Gastrocnemius medialis (tissue), 4 donors: ENCODE measurements at regions not wholly inside any gene's neighbourhood (a gene's known extent, or its start where the extent isn't known, plus 50 kb on each side); places are given as distances from the start of the nearest gene placed in this dataset.
"Not testable (repeated sequence)": the region's sequence is repeated elsewhere in the genome, so short reads cannot be mapped to it uniquely, and the experiment has no call there.

ENCODE experiments used
- POLR2A ChIP-seq, 2 donors: fragments of 450-650 bp; IDR thresholded peaks; one replicate each; pipeline ENCODE4 v1.6.1; 2017; ENCODE audit warnings: antibody characterized with exemption in 2 of 2, mild to moderate bottlenecking in 2 of 2, moderate library complexity in 2 of 2
- TF ChIP-seq, protein P1 (sequence below), 5 experiments: fragments of 450-650 bp in 3 of 5; fragments of 200-600 bp in 2 of 5; sonication (generic) in 2 of 5; IDR thresholded peaks in 4 of 5; conservative IDR thresholded peaks in 1 of 5; 1 replicate in 4 of 5; 2 replicates in 1 of 5; pipeline ENCODE4 v1.5.1; 2016 to 2019; ENCODE audit warnings: antibody characterized with exemption in 5 of 5, mild to moderate bottlenecking in 3 of 5, moderate library complexity in 3 of 5

- TF ChIP-seq, protein P1, sequence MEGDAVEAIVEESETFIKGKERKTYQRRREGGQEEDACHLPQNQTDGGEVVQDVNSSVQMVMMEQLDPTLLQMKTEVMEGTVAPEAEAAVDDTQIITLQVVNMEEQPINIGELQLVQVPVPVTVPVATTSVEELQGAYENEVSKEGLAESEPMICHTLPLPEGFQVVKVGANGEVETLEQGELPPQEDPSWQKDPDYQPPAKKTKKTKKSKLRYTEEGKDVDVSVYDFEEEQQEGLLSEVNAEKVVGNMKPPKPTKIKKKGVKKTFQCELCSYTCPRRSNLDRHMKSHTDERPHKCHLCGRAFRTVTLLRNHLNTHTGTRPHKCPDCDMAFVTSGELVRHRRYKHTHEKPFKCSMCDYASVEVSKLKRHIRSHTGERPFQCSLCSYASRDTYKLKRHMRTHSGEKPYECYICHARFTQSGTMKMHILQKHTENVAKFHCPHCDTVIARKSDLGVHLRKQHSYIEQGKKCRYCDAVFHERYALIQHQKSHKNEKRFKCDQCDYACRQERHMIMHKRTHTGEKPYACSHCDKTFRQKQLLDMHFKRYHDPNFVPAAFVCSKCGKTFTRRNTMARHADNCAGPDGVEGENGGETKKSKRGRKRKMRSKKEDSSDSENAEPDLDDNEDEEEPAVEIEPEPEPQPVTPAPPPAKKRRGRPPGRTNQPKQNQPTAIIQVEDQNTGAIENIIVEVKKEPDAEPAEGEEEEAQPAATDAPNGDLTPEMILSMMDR (IDR thresholded peaks at IDR 0.05 in 4 of 5, conservative IDR thresholded peaks at IDR 0.05 in 1 of 5): not testable (repeated sequence)
- TF ChIP-seq POLR2A (IDR thresholded peaks at IDR 0.05): not testable (repeated sequence)
These were observed 592.9 kb upstream of the CHD1 start for GRCh38 chr5:99521666-99522065.
